ENCODE measurements at regions not wholly inside any gene's neighbourhood (a gene's known extent, or its start where the extent isn't known, plus 50 kb on each side); places are given as distances from the start of the nearest gene placed in this dataset.

DNA sequence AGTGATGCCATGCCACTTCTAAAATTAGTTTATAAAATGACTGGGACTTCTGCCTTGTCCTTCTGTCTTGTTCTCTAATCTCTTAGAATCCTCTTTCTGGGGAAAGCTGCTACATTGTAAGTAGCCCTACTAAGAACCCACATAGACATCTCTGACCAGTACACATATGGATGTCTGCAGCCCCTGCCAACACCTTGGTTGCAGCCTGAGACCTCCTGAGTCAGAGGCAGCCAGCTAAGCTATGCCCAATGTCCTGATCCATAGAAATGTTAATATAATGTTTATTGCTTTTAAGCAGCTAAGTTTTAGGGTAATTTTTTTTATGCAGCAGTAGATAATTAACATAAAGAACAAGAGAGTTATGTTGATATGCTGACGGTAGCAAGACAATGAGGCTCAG lies 1029.5 kb upstream of the INTU start:
- TF ChIP-seq, protein P1, sequence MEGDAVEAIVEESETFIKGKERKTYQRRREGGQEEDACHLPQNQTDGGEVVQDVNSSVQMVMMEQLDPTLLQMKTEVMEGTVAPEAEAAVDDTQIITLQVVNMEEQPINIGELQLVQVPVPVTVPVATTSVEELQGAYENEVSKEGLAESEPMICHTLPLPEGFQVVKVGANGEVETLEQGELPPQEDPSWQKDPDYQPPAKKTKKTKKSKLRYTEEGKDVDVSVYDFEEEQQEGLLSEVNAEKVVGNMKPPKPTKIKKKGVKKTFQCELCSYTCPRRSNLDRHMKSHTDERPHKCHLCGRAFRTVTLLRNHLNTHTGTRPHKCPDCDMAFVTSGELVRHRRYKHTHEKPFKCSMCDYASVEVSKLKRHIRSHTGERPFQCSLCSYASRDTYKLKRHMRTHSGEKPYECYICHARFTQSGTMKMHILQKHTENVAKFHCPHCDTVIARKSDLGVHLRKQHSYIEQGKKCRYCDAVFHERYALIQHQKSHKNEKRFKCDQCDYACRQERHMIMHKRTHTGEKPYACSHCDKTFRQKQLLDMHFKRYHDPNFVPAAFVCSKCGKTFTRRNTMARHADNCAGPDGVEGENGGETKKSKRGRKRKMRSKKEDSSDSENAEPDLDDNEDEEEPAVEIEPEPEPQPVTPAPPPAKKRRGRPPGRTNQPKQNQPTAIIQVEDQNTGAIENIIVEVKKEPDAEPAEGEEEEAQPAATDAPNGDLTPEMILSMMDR (IDR thresholded peaks at IDR 0.05): no peak
- TF ChIP-seq POLR2A (IDR thresholded peaks at IDR 0.05): no peak
- TF ChIP-seq EP300 (IDR thresholded peaks at IDR 0.05): no peak
